Fibroblast of mammary gland (primary cell): ENCODE measurements at regions not wholly inside any gene's neighbourhood (a gene's known extent, or its start where the extent isn't known, plus 50 kb on each side); places are given as distances from the start of the nearest gene placed in this dataset.

ENCODE experiments used
- DNase-seq: peaks from one replicate; pipeline ENCODE4 v3.0.0-alpha.2; 2010; ENCODE audit warnings: low read depth
- H3K4me3 ChIP-seq: 2 replicates; pipeline ENCODE4 v1.5.1; 2011; ENCODE audit warnings: low read depth, mild to moderate bottlenecking, low read length, moderate library complexity; ENCODE audit not compliant: control insufficient read depth
- TF ChIP-seq, protein P1 (sequence below): conservative IDR thresholded peaks from 2 replicates; pipeline ENCODE4 v1.5.1; 2011; ENCODE audit warnings: low read depth, low read length, inconsistent platforms; ENCODE audit not compliant: control insufficient read depth, insufficient read depth

GRCh38 chr5:173689171-173689736 lies 72.8 kb upstream of the BOD1 start:
- H3K4me3 ChIP-seq = no peak overlapping the region
- DNase-seq = no peak
- TF ChIP-seq, protein P1, sequence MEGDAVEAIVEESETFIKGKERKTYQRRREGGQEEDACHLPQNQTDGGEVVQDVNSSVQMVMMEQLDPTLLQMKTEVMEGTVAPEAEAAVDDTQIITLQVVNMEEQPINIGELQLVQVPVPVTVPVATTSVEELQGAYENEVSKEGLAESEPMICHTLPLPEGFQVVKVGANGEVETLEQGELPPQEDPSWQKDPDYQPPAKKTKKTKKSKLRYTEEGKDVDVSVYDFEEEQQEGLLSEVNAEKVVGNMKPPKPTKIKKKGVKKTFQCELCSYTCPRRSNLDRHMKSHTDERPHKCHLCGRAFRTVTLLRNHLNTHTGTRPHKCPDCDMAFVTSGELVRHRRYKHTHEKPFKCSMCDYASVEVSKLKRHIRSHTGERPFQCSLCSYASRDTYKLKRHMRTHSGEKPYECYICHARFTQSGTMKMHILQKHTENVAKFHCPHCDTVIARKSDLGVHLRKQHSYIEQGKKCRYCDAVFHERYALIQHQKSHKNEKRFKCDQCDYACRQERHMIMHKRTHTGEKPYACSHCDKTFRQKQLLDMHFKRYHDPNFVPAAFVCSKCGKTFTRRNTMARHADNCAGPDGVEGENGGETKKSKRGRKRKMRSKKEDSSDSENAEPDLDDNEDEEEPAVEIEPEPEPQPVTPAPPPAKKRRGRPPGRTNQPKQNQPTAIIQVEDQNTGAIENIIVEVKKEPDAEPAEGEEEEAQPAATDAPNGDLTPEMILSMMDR = no peak

- no peak for DNase-seq
- H3K4me3 ChIP-seq = no peak overlapping the region
- TF ChIP-seq, protein P1 = no peak
Observed at GRCh38 chr5:173689737-173690360, 73.4 kb upstream of the BOD1 start.

DNA sequence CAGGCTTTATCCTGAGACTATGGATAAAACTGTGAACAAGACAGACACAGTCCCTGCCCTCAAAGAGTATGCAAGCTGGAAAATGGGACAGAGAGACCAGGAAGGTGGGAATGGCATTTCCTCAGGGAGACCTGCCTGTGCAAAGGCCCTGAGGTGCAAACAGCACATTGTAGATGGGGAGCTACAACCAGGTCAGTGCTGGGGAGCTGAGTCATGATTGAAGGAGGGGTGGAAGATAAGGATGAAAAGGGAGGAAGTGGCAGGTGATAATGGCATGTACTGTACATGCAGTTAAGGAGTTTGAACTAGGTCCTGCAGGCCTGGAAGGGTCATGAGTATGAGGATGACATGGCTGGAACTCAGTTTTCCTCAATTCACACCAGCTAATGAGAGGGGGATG lies 75.5 kb upstream of the BOD1 start:
- no peak for DNase-seq
- TF ChIP-seq, protein P1 = no peak
- no peak overlapping the region for H3K4me3 ChIP-seq

DNA sequence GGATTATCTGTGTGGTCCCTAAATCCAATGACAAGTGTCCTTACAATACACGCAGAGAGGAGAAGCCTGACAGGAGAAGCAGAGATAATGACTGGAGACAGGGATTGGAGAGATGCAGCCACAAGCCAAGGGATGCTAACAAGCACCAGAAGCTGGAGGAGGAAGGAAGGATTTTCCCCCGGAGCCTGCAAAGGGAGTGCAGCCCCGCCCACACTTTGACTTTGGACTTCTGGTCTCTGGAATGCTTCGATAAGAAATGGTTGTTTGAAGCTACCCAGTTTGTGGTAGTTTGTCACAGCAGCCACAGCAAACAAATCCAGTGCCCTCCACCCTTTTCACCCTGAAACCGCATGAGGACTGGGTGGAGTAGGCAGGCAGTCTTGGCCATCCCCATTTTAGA lies 77.2 kb upstream of the BOD1 start:
- H3K4me3 ChIP-seq = no peak overlapping the region
- TF ChIP-seq, protein P1 = no peak
- no peak for DNase-seq

DNA sequence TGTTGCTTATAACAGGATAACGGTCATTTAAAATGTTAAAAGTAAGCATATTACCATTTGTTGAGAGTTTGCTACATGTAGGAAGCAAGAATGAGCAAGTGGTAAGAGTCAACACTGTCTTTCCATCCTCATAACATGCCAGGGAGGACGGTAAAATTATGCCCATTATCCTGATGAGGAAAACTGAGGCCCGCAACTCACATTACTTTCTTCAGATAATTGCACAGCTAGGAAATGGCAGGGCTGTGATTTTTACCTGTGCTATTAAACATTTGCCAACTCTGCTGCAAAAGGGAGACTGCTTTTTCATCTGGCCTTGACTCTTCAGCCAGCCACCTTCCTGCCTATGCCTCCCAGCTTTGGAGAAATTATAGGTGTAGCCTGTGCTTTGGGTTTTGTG lies 79.8 kb upstream of the BOD1 start:
- no peak overlapping the region for H3K4me3 ChIP-seq
- TF ChIP-seq, protein P1 = no peak
- DNase-seq = no peak

- TF ChIP-seq, protein P1 = no peak
- no peak for DNase-seq
- no peak overlapping the region for H3K4me3 ChIP-seq
Observed at GRCh38 chr5:173697931-173698579, 81.6 kb upstream of the BOD1 start.
